LNCaP clone FGC (cell line): ENCODE measurements at regions not wholly inside any gene's neighbourhood (a gene's known extent, or its start where the extent isn't known, plus 50 kb on each side); places are given as distances from the start of the nearest gene placed in this dataset.

Source experiments
- DNase-seq: peaks from one replicate; pipeline ENCODE4 v3.0.0-alpha.2; 2011; ENCODE audit warnings: low read depth
- H3K4me3 ChIP-seq: 2 replicates; pipeline ENCODE4 v1.5.1; 2011; ENCODE audit warnings: mild to moderate bottlenecking, low read depth, low read length, control low read depth
- TF ChIP-seq, protein P1 (sequence below): IDR thresholded peaks from 2 replicates; pipeline ENCODE4 v1.5.1; 2012; ENCODE audit warnings: mild to moderate bottlenecking; ENCODE audit not compliant: control insufficient read depth, insufficient read depth; ENCODE audit errors: extremely low read depth

- DNase-seq: no peak
- no peak overlapping the region for H3K4me3 ChIP-seq
- TF ChIP-seq, protein P1, sequence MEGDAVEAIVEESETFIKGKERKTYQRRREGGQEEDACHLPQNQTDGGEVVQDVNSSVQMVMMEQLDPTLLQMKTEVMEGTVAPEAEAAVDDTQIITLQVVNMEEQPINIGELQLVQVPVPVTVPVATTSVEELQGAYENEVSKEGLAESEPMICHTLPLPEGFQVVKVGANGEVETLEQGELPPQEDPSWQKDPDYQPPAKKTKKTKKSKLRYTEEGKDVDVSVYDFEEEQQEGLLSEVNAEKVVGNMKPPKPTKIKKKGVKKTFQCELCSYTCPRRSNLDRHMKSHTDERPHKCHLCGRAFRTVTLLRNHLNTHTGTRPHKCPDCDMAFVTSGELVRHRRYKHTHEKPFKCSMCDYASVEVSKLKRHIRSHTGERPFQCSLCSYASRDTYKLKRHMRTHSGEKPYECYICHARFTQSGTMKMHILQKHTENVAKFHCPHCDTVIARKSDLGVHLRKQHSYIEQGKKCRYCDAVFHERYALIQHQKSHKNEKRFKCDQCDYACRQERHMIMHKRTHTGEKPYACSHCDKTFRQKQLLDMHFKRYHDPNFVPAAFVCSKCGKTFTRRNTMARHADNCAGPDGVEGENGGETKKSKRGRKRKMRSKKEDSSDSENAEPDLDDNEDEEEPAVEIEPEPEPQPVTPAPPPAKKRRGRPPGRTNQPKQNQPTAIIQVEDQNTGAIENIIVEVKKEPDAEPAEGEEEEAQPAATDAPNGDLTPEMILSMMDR: no peak
Measured at GRCh38 chr10:44287408-44287807, 97.5 kb downstream of the CXCL12 start.

DNA sequence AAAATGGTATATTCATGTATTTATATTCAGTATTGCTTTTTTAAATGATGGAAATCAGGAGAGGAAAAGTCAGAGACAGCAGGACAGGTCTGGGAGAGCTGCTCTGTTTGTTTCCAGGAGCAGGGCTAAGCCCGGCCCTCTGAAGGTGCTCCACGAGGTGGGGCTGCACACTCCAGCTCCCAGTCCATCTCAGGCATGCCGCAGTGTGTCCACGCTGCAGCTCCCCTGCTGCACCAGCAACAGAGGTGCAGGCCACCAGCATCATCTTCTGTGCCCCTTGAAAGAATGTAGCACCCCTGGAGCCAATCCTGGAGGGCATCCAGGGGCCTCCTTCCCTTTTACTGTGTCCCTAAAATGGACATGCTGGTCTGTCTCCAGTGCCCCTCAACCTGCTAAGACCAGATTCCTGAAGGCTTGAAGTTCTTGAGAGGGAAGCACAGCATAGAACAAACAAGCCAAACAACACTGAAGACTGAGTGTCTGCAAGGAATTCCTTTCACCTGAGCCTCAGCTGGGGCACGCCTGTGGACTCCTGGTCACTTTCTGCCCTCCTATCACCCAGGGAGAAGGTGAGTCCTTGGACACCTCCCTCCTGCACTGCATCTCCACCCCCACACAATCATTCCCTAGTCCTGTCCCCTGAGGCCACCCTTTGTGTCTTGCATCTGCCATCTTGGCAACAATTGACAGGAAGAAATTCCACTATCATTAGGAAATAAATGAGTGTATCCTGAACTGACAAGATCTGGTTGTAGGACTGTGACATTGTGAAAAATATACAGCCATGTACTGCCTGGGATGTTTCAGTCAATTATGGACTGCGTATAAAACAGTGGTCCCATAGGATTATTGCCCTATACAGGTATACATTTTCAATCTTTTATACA is 100.5 kb downstream of the CXCL12 start:
- no peak overlapping the region for H3K4me3 ChIP-seq
- TF ChIP-seq, protein P1: no peak
- no peak for DNase-seq

DNA sequence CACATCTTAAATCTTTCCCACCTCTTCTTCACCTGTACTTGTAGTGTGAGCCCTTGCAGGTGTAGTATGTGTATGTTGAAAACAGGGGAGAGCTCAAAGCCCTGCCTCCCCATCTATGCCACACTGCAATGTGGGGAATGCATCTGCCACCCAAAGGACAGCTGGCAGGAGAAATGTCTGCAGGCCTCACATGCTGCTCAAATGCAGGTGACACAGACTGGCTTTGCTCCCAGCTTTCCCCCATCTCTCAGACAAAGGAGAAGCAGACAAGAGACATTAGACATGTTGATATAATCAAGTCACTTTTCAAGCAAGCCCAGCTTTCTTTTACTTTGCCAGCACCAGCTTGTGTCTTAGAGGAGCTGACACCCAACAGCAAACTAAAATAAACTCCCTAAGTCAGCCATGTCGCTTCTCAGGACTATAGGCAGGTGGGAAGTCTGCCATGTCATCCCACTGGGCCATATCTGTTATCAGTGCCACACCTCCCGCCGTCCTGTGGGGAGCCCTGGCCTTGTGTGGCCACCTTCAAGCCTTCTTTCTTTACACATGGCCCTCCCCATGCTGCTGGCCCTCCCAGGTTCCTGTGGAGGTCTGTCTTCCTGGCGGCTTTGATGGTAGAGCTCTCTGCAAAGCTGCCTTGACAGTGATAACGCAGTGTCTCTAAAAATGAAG is 102.1 kb downstream of the CXCL12 start:
- H3K4me3 ChIP-seq: no peak overlapping the region
- no peak for DNase-seq
- TF ChIP-seq, protein P1: no peak

GRCh38 chr10:44281662-44282061 is 103.2 kb downstream of the CXCL12 start:
- TF ChIP-seq, protein P1: no peak

GRCh38 chr10:44281089-44281613 is 103.7 kb downstream of the CXCL12 start:
- no peak overlapping the region for H3K4me3 ChIP-seq
- TF ChIP-seq, protein P1: no peak
- DNase-seq: no peak

More at GRCh38 chr10:44281662-44282061, 103.2 kb downstream of the CXCL12 start:
- H3K4me3 ChIP-seq: no peak overlapping the region
- no peak for DNase-seq

GRCh38 chr10:44280226-44281014 is 104.5 kb downstream of the CXCL12 start:
- no peak for DNase-seq
- TF ChIP-seq, protein P1: no peak
- no peak overlapping the region for H3K4me3 ChIP-seq
